ENCODE measurements at regions not wholly inside any gene's neighbourhood (a gene's known extent, or its start where the extent isn't known, plus 50 kb on each side); places are given as distances from the start of the nearest gene placed in this dataset.

DNA sequence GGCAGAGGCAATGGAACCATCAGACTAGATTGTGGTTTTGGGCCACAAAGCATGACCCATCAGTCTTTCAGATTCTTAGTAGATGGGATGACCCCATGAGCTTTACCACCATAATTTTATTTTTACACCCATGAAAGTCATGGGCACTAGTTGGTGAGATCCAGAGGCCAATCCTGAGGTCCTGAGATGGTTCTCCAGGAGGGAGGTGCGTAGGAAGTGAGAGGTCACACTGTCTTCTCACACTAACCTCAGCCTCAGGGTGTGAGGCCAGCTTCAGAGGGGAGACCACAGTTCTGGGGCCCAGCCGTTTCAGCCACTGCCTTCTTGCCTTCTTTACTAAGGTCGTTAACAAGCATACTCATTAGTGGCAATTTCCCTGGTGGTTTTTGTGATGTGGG is 106.4 kb downstream of the AKAP11 start:
- ChIA-PET POLR2A (ENCODE audit: unreplicated experiment) (no interaction called here), CTCF (interaction anchor here (0.6 kb wide), 1 partner anchor 61 kb away, joined by 3 read pairs; no protein-coding TSS in a partner anchor)
- TF ChIP-seq, protein P1, sequence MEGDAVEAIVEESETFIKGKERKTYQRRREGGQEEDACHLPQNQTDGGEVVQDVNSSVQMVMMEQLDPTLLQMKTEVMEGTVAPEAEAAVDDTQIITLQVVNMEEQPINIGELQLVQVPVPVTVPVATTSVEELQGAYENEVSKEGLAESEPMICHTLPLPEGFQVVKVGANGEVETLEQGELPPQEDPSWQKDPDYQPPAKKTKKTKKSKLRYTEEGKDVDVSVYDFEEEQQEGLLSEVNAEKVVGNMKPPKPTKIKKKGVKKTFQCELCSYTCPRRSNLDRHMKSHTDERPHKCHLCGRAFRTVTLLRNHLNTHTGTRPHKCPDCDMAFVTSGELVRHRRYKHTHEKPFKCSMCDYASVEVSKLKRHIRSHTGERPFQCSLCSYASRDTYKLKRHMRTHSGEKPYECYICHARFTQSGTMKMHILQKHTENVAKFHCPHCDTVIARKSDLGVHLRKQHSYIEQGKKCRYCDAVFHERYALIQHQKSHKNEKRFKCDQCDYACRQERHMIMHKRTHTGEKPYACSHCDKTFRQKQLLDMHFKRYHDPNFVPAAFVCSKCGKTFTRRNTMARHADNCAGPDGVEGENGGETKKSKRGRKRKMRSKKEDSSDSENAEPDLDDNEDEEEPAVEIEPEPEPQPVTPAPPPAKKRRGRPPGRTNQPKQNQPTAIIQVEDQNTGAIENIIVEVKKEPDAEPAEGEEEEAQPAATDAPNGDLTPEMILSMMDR (conservative IDR thresholded peaks at IDR 0.05) = no peak
- TF ChIP-seq EZH2 (IDR thresholded peaks at IDR 0.05; ENCODE audit: low read depth) = no peak

DNA sequence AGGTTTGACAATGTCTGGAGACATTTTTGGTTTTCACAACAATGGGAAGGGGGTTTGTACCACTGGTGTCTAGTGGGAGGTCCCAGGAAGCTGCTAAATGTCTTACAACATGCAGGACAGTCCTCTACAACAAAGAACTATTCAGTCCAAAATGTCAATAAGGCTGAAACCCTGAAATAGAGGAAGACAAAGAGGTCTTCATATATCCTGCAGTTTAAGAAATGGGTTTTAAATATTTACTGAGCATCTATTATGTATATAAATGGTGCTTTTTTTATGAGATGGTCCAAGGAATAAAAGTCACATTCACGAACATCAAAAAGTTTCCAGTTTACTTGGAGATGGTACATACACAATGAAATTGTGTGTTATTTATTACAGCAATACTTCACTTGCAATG is 107.3 kb downstream of the AKAP11 start:
- no peaks in the 10 kb centered on the region for H3K4me1 ChIP-seq (replicated peaks; ENCODE audit: insufficient read depth)
- no peaks in the 10 kb centered on the region for H3K36me3 ChIP-seq (ENCODE audit: low read depth)
- no peak overlapping the region for H3K4me3 ChIP-seq
- no peak for DNase-seq
- H3K9me3 ChIP-seq (ENCODE audit: insufficient read depth, low read depth) = no peaks in the 10 kb centered on the region
- H4K20me1 ChIP-seq (ENCODE audit: insufficient read depth) = no peaks in the 10 kb centered on the region
- TF ChIP-seq, protein P1 (conservative IDR thresholded peaks at IDR 0.05) = no peak
- no peak for TF ChIP-seq EZH2 (IDR thresholded peaks at IDR 0.05; ENCODE audit: low read depth)
- H3K27me3 ChIP-seq (ENCODE audit: insufficient read depth, low read depth) = no peaks in the 10 kb centered on the region
- H3K79me2 ChIP-seq (ENCODE audit: low read depth) = no peaks in the 10 kb centered on the region
- H3F3A ChIP-seq (ENCODE audit: insufficient read depth, low read depth) = no peaks in the 10 kb centered on the region
- intact Hi-C loops (cut with micrococcal nuclease; ENCODE audit: unreplicated experiment) = no loop called here
- H3K9me2 ChIP-seq (ENCODE audit: insufficient read depth) = no peaks in the 10 kb centered on the region
- ChIA-PET POLR2A (ENCODE audit: unreplicated experiment) (no interaction called here), CTCF (no interaction called here)
- BruUV-seq (replicated peaks) = no TSS peak
- H3K27ac ChIP-seq = no peak overlapping the region
- H2AFZ ChIP-seq = no peak overlapping the region
- H3K4me2 ChIP-seq = no peak overlapping the region

More for the DNA sequence above, 106.4 kb downstream of the AKAP11 start:
- Histone ChIP-seq H3K9me2 (ENCODE audit: insufficient read depth) (no peaks in the 10 kb centered on the region), H3K27me3 (ENCODE audit: insufficient read depth, low read depth) (no peaks in the 10 kb centered on the region), H3K4me1 (replicated peaks; ENCODE audit: insufficient read depth) (no peaks in the 10 kb centered on the region), H2AFZ (no peak overlapping the region), H3K36me3 (ENCODE audit: low read depth) (no peaks in the 10 kb centered on the region), H3K4me2 (no peak overlapping the region), H4K20me1 (ENCODE audit: insufficient read depth) (no peaks in the 10 kb centered on the region), H3K4me3 (no peak overlapping the region), H3K9me3 (ENCODE audit: insufficient read depth, low read depth) (no peaks in the 10 kb centered on the region), H3K79me2 (ENCODE audit: low read depth) (no peaks in the 10 kb centered on the region), H3K27ac (no peak overlapping the region), H3F3A (ENCODE audit: insufficient read depth, low read depth) (no peaks in the 10 kb centered on the region)
- intact Hi-C loops (cut with micrococcal nuclease; ENCODE audit: unreplicated experiment) = no loop called here
- DNase-seq = no peak
- no TSS peak for BruUV-seq (replicated peaks)

DNA sequence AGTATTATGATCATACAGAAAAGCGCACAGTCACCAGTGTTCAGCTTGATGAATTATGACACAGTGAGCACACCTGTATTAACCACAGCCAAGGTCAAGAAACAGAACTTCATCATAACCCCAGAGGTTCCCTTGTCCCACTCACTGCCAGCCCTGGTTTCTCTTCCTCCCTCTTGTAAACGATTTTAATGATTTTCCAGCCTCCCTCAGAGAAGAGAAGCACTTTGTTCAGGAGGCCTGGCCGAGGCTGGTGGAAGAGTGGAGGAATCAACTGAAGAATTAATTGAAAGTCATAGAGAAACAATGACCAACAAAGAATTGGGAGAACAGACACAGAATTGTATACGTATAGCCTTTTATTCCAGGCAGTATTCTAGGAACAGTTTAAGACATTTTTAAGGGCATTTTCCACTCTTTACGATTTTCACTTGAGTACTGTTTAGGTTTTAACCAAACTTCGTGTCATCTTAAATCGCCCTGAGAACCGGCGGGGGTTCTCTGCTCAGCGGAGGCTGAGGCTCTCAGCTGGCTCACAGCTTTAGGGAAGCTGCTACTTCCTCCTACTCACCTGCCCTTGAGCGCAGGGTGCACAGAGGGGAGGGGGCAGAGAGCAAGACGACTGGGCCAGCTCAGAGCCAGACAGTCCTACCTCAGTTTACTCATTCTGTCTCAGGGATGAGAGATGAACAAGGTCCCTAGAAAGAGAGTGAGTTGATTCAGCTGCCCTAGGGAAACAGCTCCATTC is 108.6 kb downstream of the AKAP11 start:
- DNase-seq = no peak
- TF ChIP-seq, protein P1 (conservative IDR thresholded peaks at IDR 0.05) = no peak
- TF ChIP-seq EZH2 (IDR thresholded peaks at IDR 0.05; ENCODE audit: low read depth) = no peak
- intact Hi-C loops (cut with micrococcal nuclease; ENCODE audit: unreplicated experiment) = no loop called here
- no TSS peak for BruUV-seq (replicated peaks)
- Histone ChIP-seq H3K4me3 (no peak overlapping the region), H2AFZ (no peak overlapping the region), H3F3A (ENCODE audit: insufficient read depth, low read depth) (no peaks in the 10 kb centered on the region), H3K36me3 (ENCODE audit: low read depth) (no peaks in the 10 kb centered on the region), H3K9me2 (ENCODE audit: insufficient read depth) (no peaks in the 10 kb centered on the region), H3K4me1 (replicated peaks; ENCODE audit: insufficient read depth) (no peaks in the 10 kb centered on the region), H3K27me3 (ENCODE audit: insufficient read depth, low read depth) (no peaks in the 10 kb centered on the region), H3K27ac (no peak overlapping the region), H4K20me1 (ENCODE audit: insufficient read depth) (no peaks in the 10 kb centered on the region), H3K4me2 (no peak overlapping the region), H3K79me2 (ENCODE audit: low read depth) (no peaks in the 10 kb centered on the region), H3K9me3 (ENCODE audit: insufficient read depth, low read depth) (no peaks in the 10 kb centered on the region)
- CTCF ChIA-PET = no interaction called here
- POLR2A ChIA-PET (ENCODE audit: unreplicated experiment) = no interaction called here
